Nephron progenitor cell (in vitro differentiated cells): ENCODE measurements at regions not wholly inside any gene's neighbourhood (a gene's known extent, or its start where the extent isn't known, plus 50 kb on each side); places are given as distances from the start of the nearest gene placed in this dataset.

Experiments used
- DNase-seq: peaks from one replicate; pipeline ENCODE4 v3.0.0; 2021
- H3K27ac Mint-ChIP-seq: 2 replicates; pipeline ENCODE4 v1.8.0; 2021; ENCODE audit warnings: mild to moderate bottlenecking, moderate library complexity, mixed read lengths
- H3K27me3 Mint-ChIP-seq: 2 replicates; pipeline ENCODE4 v1.8.0; 2021; ENCODE audit warnings: mild to moderate bottlenecking, low read depth, mixed read lengths; ENCODE audit not compliant: poor library complexity
- H3K36me3 Mint-ChIP-seq: 2 replicates; pipeline ENCODE4 v1.8.0; 2021; ENCODE audit warnings: low read depth, mixed read lengths
- H3K4me1 Mint-ChIP-seq: 2 replicates; pipeline ENCODE4 v1.8.0; 2021; ENCODE audit warnings: mixed read lengths
- H3K4me3 Mint-ChIP-seq: 2 replicates; pipeline ENCODE4 v1.8.0; 2021; ENCODE audit warnings: mild to moderate bottlenecking, moderate library complexity, mixed read lengths
- H3K9me3 Mint-ChIP-seq: 2 replicates; pipeline ENCODE4 v1.8.0; 2021; ENCODE audit warnings: mild to moderate bottlenecking, moderate library complexity, mixed read lengths
- TF ChIP-seq, protein P1 (sequence below): fragments of 200-600 bp; sonication (generic); IDR thresholded peaks from 2 replicates; pipeline ENCODE4 v1.5.0; 2021; ENCODE audit warnings: antibody characterized with exemption

GRCh38 chr1:204819495-204819894 is 51.2 kb upstream of the NFASC start:
- no peaks in the 10 kb centered on the region for H3K4me1 Mint-ChIP-seq
- no peak overlapping the region for H3K27ac Mint-ChIP-seq
- peaks cover 48% of the 10 kb centered on the region for H3K27me3 Mint-ChIP-seq
- no peak overlapping the region for H3K4me3 Mint-ChIP-seq
- no peaks in the 10 kb centered on the region for H3K36me3 Mint-ChIP-seq
- H3K9me3 Mint-ChIP-seq: no peaks in the 10 kb centered on the region
- TF ChIP-seq, protein P1, sequence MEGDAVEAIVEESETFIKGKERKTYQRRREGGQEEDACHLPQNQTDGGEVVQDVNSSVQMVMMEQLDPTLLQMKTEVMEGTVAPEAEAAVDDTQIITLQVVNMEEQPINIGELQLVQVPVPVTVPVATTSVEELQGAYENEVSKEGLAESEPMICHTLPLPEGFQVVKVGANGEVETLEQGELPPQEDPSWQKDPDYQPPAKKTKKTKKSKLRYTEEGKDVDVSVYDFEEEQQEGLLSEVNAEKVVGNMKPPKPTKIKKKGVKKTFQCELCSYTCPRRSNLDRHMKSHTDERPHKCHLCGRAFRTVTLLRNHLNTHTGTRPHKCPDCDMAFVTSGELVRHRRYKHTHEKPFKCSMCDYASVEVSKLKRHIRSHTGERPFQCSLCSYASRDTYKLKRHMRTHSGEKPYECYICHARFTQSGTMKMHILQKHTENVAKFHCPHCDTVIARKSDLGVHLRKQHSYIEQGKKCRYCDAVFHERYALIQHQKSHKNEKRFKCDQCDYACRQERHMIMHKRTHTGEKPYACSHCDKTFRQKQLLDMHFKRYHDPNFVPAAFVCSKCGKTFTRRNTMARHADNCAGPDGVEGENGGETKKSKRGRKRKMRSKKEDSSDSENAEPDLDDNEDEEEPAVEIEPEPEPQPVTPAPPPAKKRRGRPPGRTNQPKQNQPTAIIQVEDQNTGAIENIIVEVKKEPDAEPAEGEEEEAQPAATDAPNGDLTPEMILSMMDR: no peak
- no peak for DNase-seq
